Esophagus squamous epithelium (tissue), 5 donors: ENCODE measurements at regions not wholly inside any gene's neighbourhood (a gene's known extent, or its start where the extent isn't known, plus 50 kb on each side); places are given as distances from the start of the nearest gene placed in this dataset.

Experiments
- DNase-seq: peaks from one replicate; lab custom pipeline; 2025; lab: John Stamatoyannopoulos, UW
- H3K27ac ChIP-seq, 4 donors: fragments of 200-600 bp; sonication (generic); one replicate each; pipeline ENCODE4 v1.5.1; 2016 to 2019; ENCODE audit warnings: mild to moderate bottlenecking in 1 of 4
- H3K27me3 ChIP-seq, 4 donors: fragments of 200-600 bp; sonication (generic); 1 replicate in 3 of 4; 2 replicates in 1 of 4; pipeline versions ENCODE4 v1.5.1 to v1.6.0; 2017 to 2021; ENCODE audit warnings: antibody characterized with exemption in 1 of 4
- H3K36me3 ChIP-seq, 3 donors: fragments of 200-600 bp; sonication (generic); one replicate each; pipeline ENCODE4 v1.5.1; 2016 to 2019
- H3K4me1 ChIP-seq, 3 donors: fragments of 200-600 bp; sonication (generic); one replicate each; pipeline ENCODE4 v1.5.1; 2017 to 2019
- H3K4me3 ChIP-seq, 4 donors: fragments of 200-600 bp; sonication (generic); 1 replicate in 3 of 4; 2 replicates in 1 of 4; pipeline ENCODE4 v1.5.1; 2016 to 2019; ENCODE audit warnings: mild to moderate bottlenecking in 2 of 4, moderate library complexity in 1 of 4
- H3K9me3 ChIP-seq, 3 donors: fragments of 200-600 bp; sonication (generic); one replicate each; pipeline ENCODE4 v1.5.1; 2016 to 2019
- POLR2A ChIP-seq, 4 donors: fragments of 450-650 bp; IDR thresholded peaks; one replicate each; pipeline ENCODE4 v1.6.1; 2017; ENCODE audit warnings: antibody characterized with exemption in 4 of 4, mild to moderate bottlenecking in 4 of 4, moderate library complexity in 3 of 4
- WGBS, 2 donors: methylation state at CpG; one replicate each; pipeline ENCODE4 v1.1.5; 2018; 5-methylcytosine and 5-hydroxymethylcytosine counted together
- intact Hi-C: fragments of 100-400 bp; cut with DNase I; formaldehyde crosslinking; loops from one replicate; pipeline ENCODE4 v1.15.0; 2022
- TF ChIP-seq, protein P1 (sequence below), 6 experiments: fragments of 450-650 bp in 4 of 6; fragments of 200-600 bp in 2 of 6; sonication (generic) in 2 of 6; IDR thresholded peaks; one replicate each; pipeline ENCODE4 v1.5.1; 2016 to 2019; ENCODE audit warnings: antibody characterized with exemption in 6 of 6, mild to moderate bottlenecking in 4 of 6, moderate library complexity in 4 of 6
- donor health status: DM: yes; HTN: yes; CAD: no.

DNA sequence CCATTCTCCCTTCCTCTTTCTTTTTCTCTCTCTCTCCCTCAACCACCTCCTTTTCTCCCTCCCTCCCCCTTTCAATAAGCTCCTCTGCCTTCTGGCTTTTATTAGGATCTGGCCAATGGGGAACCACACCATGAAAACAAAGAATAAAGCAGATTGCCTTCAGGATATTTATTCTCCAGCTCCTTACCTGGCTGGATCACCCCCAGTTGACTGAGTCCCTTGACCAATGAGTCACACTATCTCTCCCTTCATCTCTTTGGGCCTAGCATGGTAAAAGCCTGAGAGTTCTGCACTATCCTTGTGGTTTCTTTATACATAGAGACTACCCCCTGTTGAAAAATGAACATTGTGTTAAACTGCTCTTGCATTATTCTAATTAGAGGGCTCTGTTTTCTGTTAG is 476.8 kb downstream of the EPHA7 start:
- Histone ChIP-seq H3K27me3 (no peaks in the 10 kb centered on the region), H3K36me3 (no peaks in the 10 kb centered on the region), H3K9me3 (no peaks in the 10 kb centered on the region), H3K4me1 (no peaks in the 10 kb centered on the region), H3K4me3 (no peak overlapping the region), H3K27ac (no peak overlapping the region)
- TF ChIP-seq POLR2A (IDR thresholded peaks at IDR 0.05): no peak
- TF ChIP-seq, protein P1, sequence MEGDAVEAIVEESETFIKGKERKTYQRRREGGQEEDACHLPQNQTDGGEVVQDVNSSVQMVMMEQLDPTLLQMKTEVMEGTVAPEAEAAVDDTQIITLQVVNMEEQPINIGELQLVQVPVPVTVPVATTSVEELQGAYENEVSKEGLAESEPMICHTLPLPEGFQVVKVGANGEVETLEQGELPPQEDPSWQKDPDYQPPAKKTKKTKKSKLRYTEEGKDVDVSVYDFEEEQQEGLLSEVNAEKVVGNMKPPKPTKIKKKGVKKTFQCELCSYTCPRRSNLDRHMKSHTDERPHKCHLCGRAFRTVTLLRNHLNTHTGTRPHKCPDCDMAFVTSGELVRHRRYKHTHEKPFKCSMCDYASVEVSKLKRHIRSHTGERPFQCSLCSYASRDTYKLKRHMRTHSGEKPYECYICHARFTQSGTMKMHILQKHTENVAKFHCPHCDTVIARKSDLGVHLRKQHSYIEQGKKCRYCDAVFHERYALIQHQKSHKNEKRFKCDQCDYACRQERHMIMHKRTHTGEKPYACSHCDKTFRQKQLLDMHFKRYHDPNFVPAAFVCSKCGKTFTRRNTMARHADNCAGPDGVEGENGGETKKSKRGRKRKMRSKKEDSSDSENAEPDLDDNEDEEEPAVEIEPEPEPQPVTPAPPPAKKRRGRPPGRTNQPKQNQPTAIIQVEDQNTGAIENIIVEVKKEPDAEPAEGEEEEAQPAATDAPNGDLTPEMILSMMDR (IDR thresholded peaks at IDR 0.05): no peak
- intact Hi-C loops: no loop called here
- no peak for DNase-seq

DNA sequence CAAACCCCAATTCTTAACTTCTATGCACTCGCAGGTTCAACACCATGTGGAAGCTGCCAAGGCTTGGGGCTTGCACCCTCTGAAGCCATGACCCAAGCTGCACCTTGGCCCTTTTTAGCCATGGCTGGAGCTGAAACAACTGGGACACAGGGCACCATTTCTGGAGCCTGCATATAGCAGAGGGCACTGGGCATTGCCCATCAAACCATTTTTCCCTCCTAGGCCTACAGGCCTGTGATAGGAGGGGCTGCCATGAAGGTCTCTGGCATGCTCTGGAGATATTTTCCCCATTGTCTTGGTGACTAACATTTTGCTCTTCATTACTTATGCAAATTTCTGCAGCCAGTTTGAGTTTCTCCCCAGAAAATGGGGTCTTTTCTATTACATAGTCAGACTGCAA is 484.7 kb downstream of the EPHA7 start:
- H3K36me3 ChIP-seq: no peaks in the 10 kb centered on the region
- no peak overlapping the region for H3K27ac ChIP-seq
- no peak overlapping the region for H3K4me3 ChIP-seq
- no peak for TF ChIP-seq POLR2A (IDR thresholded peaks at IDR 0.05)
- TF ChIP-seq, protein P1 (IDR thresholded peaks at IDR 0.05): no peak
- peaks cover 0 to 4% (median 0%) of the 10 kb centered on the region in 3 donors for H3K9me3 ChIP-seq
- DNase-seq: no peak
- no peaks in the 10 kb centered on the region for H3K4me1 ChIP-seq
- H3K27me3 ChIP-seq: no peaks in the 10 kb centered on the region
- intact Hi-C loops: no loop called here
- WGBS, 2 donors: 100% methylated on average over 1 of the region's 1 CpG; no CpG with 5 or more reads in 1 of the 2 donors

- Histone ChIP-seq H3K4me3 (no peak overlapping the region), H3K4me1 (no peaks in the 10 kb centered on the region), H3K27me3 (no peaks in the 10 kb centered on the region), H3K9me3 (peaks cover 0 to 4% (median 0%) of the 10 kb centered on the region in 3 donors), H3K36me3 (no peaks in the 10 kb centered on the region), H3K27ac (no peak overlapping the region)
- WGBS, 2 donors: 58 to 71% methylated on average over 5 of the region's 5 CpGs
- intact Hi-C loops: no loop called here
- TF ChIP-seq POLR2A (IDR thresholded peaks at IDR 0.05): no peak
- TF ChIP-seq, protein P1 (IDR thresholded peaks at IDR 0.05): no peak
- DNase-seq: no peak
Observed at GRCh38 chr6:92930171-92930570, 489.2 kb downstream of the EPHA7 start.

DNA sequence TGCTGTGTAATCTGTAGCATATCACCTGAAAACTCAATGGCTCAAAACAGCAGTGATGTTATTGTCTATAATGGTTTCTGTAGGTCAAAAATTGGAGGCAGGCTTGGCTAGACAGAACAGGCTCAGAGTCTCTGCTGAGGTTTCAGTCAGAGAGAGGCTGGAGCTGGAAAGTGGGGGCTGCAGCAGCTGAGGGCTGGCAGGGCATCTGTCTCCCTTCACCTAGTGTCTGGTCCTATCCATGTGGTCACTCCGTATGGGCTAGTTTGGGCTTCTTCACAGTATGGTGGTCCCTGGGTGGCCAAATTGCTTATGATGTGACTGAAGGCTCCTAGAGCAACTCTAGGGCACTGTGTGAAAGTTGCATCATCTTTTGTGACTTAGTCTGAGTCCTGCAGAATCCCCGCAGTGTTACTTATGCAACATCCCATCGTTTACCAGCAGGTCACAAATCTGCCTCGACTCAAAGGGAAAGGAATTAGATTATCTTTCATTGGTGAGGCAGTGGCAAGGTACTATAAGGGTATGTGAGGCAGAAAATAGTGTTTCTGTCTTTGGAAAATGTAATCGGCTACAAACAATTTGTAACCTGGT is 497.0 kb downstream of the EPHA7 start:
- DNase-seq: no peak
- Histone ChIP-seq H3K4me3 (no peak overlapping the region), H3K27me3 (no peaks in the 10 kb centered on the region), H3K36me3 (no peaks in the 10 kb centered on the region), H3K27ac (no peak overlapping the region), H3K9me3 (no peaks in the 10 kb centered on the region), H3K4me1 (no peaks in the 10 kb centered on the region)
- intact Hi-C loops: no loop called here
- 59 to 65% methylated on average over 5 of the region's 5 CpGs for WGBS, 2 donors
- TF ChIP-seq, protein P1 (IDR thresholded peaks at IDR 0.05): no peak
- no peak for TF ChIP-seq POLR2A (IDR thresholded peaks at IDR 0.05)

DNA sequence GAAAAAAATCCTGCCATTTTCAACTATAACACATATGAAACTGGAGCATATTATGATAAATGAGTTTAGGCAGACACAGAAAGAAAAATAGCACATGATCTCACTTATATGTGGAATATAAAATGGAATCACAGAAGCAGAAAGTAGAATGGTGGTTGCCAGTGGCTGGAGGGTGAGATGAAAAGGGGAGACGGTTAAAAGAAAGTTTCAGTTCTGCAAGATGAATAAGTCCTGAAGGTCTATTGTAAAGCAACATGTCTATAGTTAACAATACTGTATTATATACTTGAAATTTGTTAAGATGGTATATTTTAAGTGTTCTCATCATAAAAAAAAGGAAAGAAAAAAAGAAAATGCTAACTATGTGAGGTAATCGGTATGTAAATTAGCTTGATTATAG is 503.9 kb downstream of the EPHA7 start:
- intact Hi-C loops: no loop called here
- TF ChIP-seq, protein P1 (IDR thresholded peaks at IDR 0.05): no peak
- no peak for TF ChIP-seq POLR2A (IDR thresholded peaks at IDR 0.05)
- H3K4me3 ChIP-seq: no peak overlapping the region
- H3K36me3 ChIP-seq: no peaks in the 10 kb centered on the region
- no peaks in the 10 kb centered on the region for H3K9me3 ChIP-seq
- no peak overlapping the region for H3K27ac ChIP-seq
- H3K4me1 ChIP-seq: no peaks in the 10 kb centered on the region
- H3K27me3 ChIP-seq: no peaks in the 10 kb centered on the region
- 90 to 92% methylated on average over 2 of the region's 2 CpGs for WGBS, 2 donors
- no peak for DNase-seq
